Breast epithelium (tissue), 3 donors: ENCODE measurements at regions not wholly inside any gene's neighbourhood (a gene's known extent, or its start where the extent isn't known, plus 50 kb on each side); places are given as distances from the start of the nearest gene placed in this dataset.

Experiments used
- CTCF ChIP-seq, 3 donors: fragments of 450-650 bp; IDR thresholded peaks; one replicate each; pipeline ENCODE4 v1.5.1; 2016 to 2017; ENCODE audit warnings: antibody characterized with exemption in 3 of 3, mild to moderate bottlenecking in 3 of 3, moderate library complexity in 3 of 3
- POLR2AphosphoS5 ChIP-seq, 3 donors: sonication (generic); formaldehyde crosslinking; IDR thresholded peaks; one replicate each; pipeline ENCODE4 v1.6.1; 2017; ENCODE audit warnings: antibody characterized with exemption in 3 of 3

GRCh38 chr2:48137829-48138228 lies 176.7 kb upstream of the FOXN2 start:
- TF ChIP-seq POLR2AphosphoS5 (IDR thresholded peaks at IDR 0.05), result no peak
- no peak for TF ChIP-seq CTCF (IDR thresholded peaks at IDR 0.05)
